Trophoblast cell (in vitro differentiated cells and primary cell): ENCODE measurements at regions not wholly inside any gene's neighbourhood (a gene's known extent, or its start where the extent isn't known, plus 50 kb on each side); places are given as distances from the start of the nearest gene placed in this dataset.
A peak's percentile ranks its signal among the peaks of the same experiment; 100 is the strongest.

Source experiments
- DNase-seq, 2 donors: peaks; one replicate each; pipeline ENCODE4 v3.0.0-alpha.2; 2016
- H2AFZ ChIP-seq: 2 replicates; pipeline ENCODE4 v1.6.1; 2013; ENCODE audit warnings: low read length, moderate library complexity, mild to moderate bottlenecking; ENCODE audit not compliant: insufficient read depth, poor library complexity
- H2AK5ac ChIP-seq: 2 replicates; pipeline ENCODE4 v1.6.1; 2013; ENCODE audit warnings: mild to moderate bottlenecking, low read length
- H2BK120ac ChIP-seq: 2 replicates; pipeline ENCODE4 v1.6.1; 2013; ENCODE audit warnings: low read length, mild to moderate bottlenecking, moderate library complexity; ENCODE audit not compliant: insufficient read depth, poor library complexity
- H2BK12ac ChIP-seq: 2 replicates; pipeline ENCODE4 v1.6.1; 2013; ENCODE audit warnings: mild to moderate bottlenecking, low read length, moderate library complexity
- H2BK5ac ChIP-seq: 2 replicates; pipeline ENCODE4 v1.6.1; 2013; ENCODE audit warnings: low read length, low read depth, moderate library complexity, mild to moderate bottlenecking; ENCODE audit not compliant: poor library complexity
- H3K14ac ChIP-seq: 2 replicates; pipeline ENCODE4 v1.6.1; 2013; ENCODE audit warnings: mild to moderate bottlenecking, low read length
- H3K18ac ChIP-seq: 2 replicates; pipeline ENCODE4 v1.6.1; 2013; ENCODE audit warnings: mild to moderate bottlenecking, low read length
- H3K23ac ChIP-seq: 2 replicates; pipeline ENCODE4 v1.6.1; 2013; ENCODE audit warnings: low read length
- H3K27ac ChIP-seq: 2 replicates; pipeline ENCODE4 v1.5.1; 2013; ENCODE audit warnings: low read depth, mild to moderate bottlenecking, inconsistent platforms, low read length, moderate library complexity
- H3K27me3 ChIP-seq: 2 replicates; pipeline ENCODE4 v1.6.1; 2013; ENCODE audit warnings: inconsistent platforms, mild to moderate bottlenecking, low read length, moderate library complexity; ENCODE audit not compliant: insufficient read depth
- H3K36me3 ChIP-seq, 2 experiments: 1 replicate in 1 of 2; 2 replicates in 1 of 2; pipeline ENCODE4 v1.6.1; 2013; ENCODE audit warnings: low read length in 2 of 2, mild to moderate bottlenecking in 2 of 2, moderate library complexity in 1 of 2; ENCODE audit not compliant: insufficient read depth in 2 of 2, control insufficient read depth in 1 of 2
- H3K4ac ChIP-seq: 2 replicates; pipeline ENCODE4 v1.6.1; 2013; ENCODE audit warnings: low read depth, mild to moderate bottlenecking, low read length, moderate library complexity
- H3K4me1 ChIP-seq, 2 experiments: 1 replicate in 1 of 2; 2 replicates in 1 of 2; pipeline ENCODE4 v1.6.1; 2013; ENCODE audit warnings: low read length in 2 of 2, mild to moderate bottlenecking in 2 of 2, moderate library complexity in 1 of 2; ENCODE audit not compliant: insufficient read depth in 2 of 2, control insufficient read depth in 1 of 2
- H3K4me2 ChIP-seq: 2 replicates; pipeline ENCODE4 v1.6.1; 2013; ENCODE audit warnings: inconsistent platforms, mild to moderate bottlenecking, low read length, moderate library complexity
- H3K4me3 ChIP-seq: 2 replicates; pipeline ENCODE4 v1.5.1; 2013; ENCODE audit warnings: mild to moderate bottlenecking, low read depth, low read length, inconsistent platforms
- H3K79me1 ChIP-seq: one replicate; pipeline ENCODE4 v1.6.1; 2013; ENCODE audit warnings: low read length
- H3K79me2 ChIP-seq: 2 replicates; pipeline ENCODE4 v1.6.1; 2013; ENCODE audit warnings: low read length, mild to moderate bottlenecking; ENCODE audit not compliant: control insufficient read depth, insufficient read depth, poor library complexity
- H3K9ac ChIP-seq: 2 replicates; pipeline ENCODE4 v1.6.1; 2013; ENCODE audit warnings: mild to moderate bottlenecking, low read length
- H3K9me3 ChIP-seq: 2 replicates; pipeline ENCODE4 v1.6.1; 2013; ENCODE audit warnings: low read depth, mild to moderate bottlenecking, control low read depth, inconsistent platforms, low read length; ENCODE audit not compliant: insufficient read depth
- H4K12ac ChIP-seq: 2 replicates; pipeline ENCODE4 v1.6.1; 2013; ENCODE audit warnings: low read depth, mild to moderate bottlenecking, low read length, moderate library complexity
- H4K8ac ChIP-seq: 2 replicates; pipeline ENCODE4 v1.6.1; 2013; ENCODE audit warnings: low read depth, mild to moderate bottlenecking, low read length, moderate library complexity
- H4K91ac ChIP-seq: one replicate; pipeline ENCODE4 v1.6.1; 2013; ENCODE audit warnings: low read depth, mild to moderate bottlenecking, low read length, moderate library complexity
- WGBS: extraction: QIAGEN DNeasy Blood & Tissue Kit; methylation state at CpG from one replicate; pipeline ENCODE4 v1.1.7; 2013; ENCODE audit warnings: missing lambda C conversion rate; ENCODE audit not compliant: insufficient read length, insufficient coverage; ENCODE audit errors: extremely low coverage; 5-methylcytosine and 5-hydroxymethylcytosine counted together

- Histone ChIP-seq H3K4ac (no peak overlapping the region), H3K9me3 (no peaks in the 10 kb centered on the region), H2AK5ac (no peak overlapping the region), H2BK5ac (no peak overlapping the region), H3K27me3 (no peaks in the 10 kb centered on the region), H3K36me3 (no peaks in the 10 kb centered on the region), H2AFZ (no peak overlapping the region), H4K12ac (no peak overlapping the region), H3K18ac (no peak overlapping the region), H3K79me2 (no peaks in the 10 kb centered on the region), H3K14ac (no peak overlapping the region), H3K4me3 (no peak overlapping the region), H4K8ac (no peak overlapping the region), H3K4me2 (no peak overlapping the region), H3K9ac (no peak overlapping the region), H2BK12ac (no peak overlapping the region), H3K4me1 (no peaks in the 10 kb centered on the region), H3K79me1 (no peaks in the 10 kb centered on the region), H3K23ac (no peak overlapping the region), H4K91ac (no peak overlapping the region), H2BK120ac (no peak overlapping the region), H3K27ac (no peak overlapping the region)
- DNase-seq, result no peak
- no CpG with 5 or more reads among the region's 2 CpGs for WGBS
Measured at GRCh38 chr2:164006704-164007103, 270.9 kb upstream of the FIGN start.

DNA sequence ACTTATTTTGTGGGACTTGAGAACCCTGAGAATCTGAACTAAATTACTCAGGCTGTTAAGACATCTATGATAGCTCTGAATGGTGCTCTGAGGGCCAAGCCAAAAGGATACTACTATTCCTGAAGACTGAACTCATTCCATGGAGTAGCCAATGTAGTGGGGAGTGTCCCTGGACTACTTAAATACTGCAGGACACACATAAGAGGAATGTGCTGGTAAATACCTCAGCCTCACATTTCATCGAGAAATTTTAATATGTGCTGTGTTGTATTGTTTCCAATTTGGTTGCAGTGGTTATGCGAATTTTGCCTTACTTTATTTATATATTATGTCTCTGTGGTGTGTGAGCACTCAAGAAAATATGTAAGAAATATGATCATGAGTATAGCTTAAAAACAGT is 264.4 kb upstream of the FIGN start:
- Histone ChIP-seq H3K4ac (no peak overlapping the region), H4K12ac (no peak overlapping the region), H3K4me2 (no peak overlapping the region), H2BK12ac (no peak overlapping the region), H4K91ac (no peak overlapping the region), H3K79me1 (no peaks in the 10 kb centered on the region), H3K27me3 (no peaks in the 10 kb centered on the region), H3K23ac (no peak overlapping the region), H2AFZ (no peak overlapping the region), H3K27ac (no peak overlapping the region), H3K4me1 (no peaks in the 10 kb centered on the region), H3K9me3 (no peaks in the 10 kb centered on the region), H2BK120ac (no peak overlapping the region), H2BK5ac (no peak overlapping the region), H3K4me3 (no peak overlapping the region), H3K9ac (no peak overlapping the region), H3K79me2 (no peaks in the 10 kb centered on the region), H2AK5ac (no peak overlapping the region), H3K36me3 (no peaks in the 10 kb centered on the region), H3K14ac (no peak overlapping the region), H3K18ac (no peak overlapping the region), H4K8ac (no peak overlapping the region)
- DNase-seq, result peak in 1 of 2 donors; percentile 42
- WGBS, result no CpG with 5 or more reads among the region's 2 CpGs

GRCh38 chr2:163997466-163997865 is 261.7 kb upstream of the FIGN start:
- H3K4me1 ChIP-seq, result no peaks in the 10 kb centered on the region
- no peaks in the 10 kb centered on the region for H3K27me3 ChIP-seq
- H3K18ac ChIP-seq, result no peak overlapping the region
- no peak overlapping the region for H3K4me2 ChIP-seq
- H2BK12ac ChIP-seq, result no peak overlapping the region
- no peak overlapping the region for H3K27ac ChIP-seq
- no peak overlapping the region for H4K91ac ChIP-seq
- H3K14ac ChIP-seq, result no peak overlapping the region
- no peak overlapping the region for H3K23ac ChIP-seq
- no peak overlapping the region for H2AFZ ChIP-seq
- no CpG with 5 or more reads among the region's 4 CpGs for WGBS
- H3K9me3 ChIP-seq, result no peaks in the 10 kb centered on the region
- H2AK5ac ChIP-seq, result no peak overlapping the region
- H4K12ac ChIP-seq, result no peak overlapping the region
- H3K4me3 ChIP-seq, result no peak overlapping the region
- H3K79me1 ChIP-seq, result no peaks in the 10 kb centered on the region
- H3K9ac ChIP-seq, result no peak overlapping the region
- no peak overlapping the region for H2BK5ac ChIP-seq
- no peaks in the 10 kb centered on the region for H3K79me2 ChIP-seq
- no peak for DNase-seq
- H3K4ac ChIP-seq, result no peak overlapping the region
- H2BK120ac ChIP-seq, result no peak overlapping the region
- no peaks in the 10 kb centered on the region for H3K36me3 ChIP-seq
- no peak overlapping the region for H4K8ac ChIP-seq

GRCh38 chr2:163990541-163990940 is 254.7 kb upstream of the FIGN start:
- H2BK12ac ChIP-seq, result no peak overlapping the region
- no peak overlapping the region for H2AK5ac ChIP-seq
- H2BK5ac ChIP-seq, result no peak overlapping the region
- no CpG with 5 or more reads among the region's 2 CpGs for WGBS
- no peak overlapping the region for H3K27ac ChIP-seq
- H3K79me1 ChIP-seq, result no peaks in the 10 kb centered on the region
- no peak overlapping the region for H2BK120ac ChIP-seq
- no peak overlapping the region for H4K91ac ChIP-seq
- H3K27me3 ChIP-seq, result no peaks in the 10 kb centered on the region
- H3K4me2 ChIP-seq, result no peak overlapping the region
- H3K14ac ChIP-seq, result no peak overlapping the region
- H4K12ac ChIP-seq, result no peak overlapping the region
- H3K4me1 ChIP-seq, result no peaks in the 10 kb centered on the region
- H4K8ac ChIP-seq, result no peak overlapping the region
- no peak for DNase-seq
- H3K9me3 ChIP-seq, result no peaks in the 10 kb centered on the region
- H3K9ac ChIP-seq, result no peak overlapping the region
- H3K36me3 ChIP-seq, result no peaks in the 10 kb centered on the region
- no peaks in the 10 kb centered on the region for H3K79me2 ChIP-seq
- no peak overlapping the region for H3K23ac ChIP-seq
- no peak overlapping the region for H3K4ac ChIP-seq
- no peak overlapping the region for H2AFZ ChIP-seq
- no peak overlapping the region for H3K4me3 ChIP-seq
- no peak overlapping the region for H3K18ac ChIP-seq
